ENCODE measurements at regions not wholly inside any gene's neighbourhood (a gene's known extent, or its start where the extent isn't known, plus 50 kb on each side); places are given as distances from the start of the nearest gene placed in this dataset.

DNA sequence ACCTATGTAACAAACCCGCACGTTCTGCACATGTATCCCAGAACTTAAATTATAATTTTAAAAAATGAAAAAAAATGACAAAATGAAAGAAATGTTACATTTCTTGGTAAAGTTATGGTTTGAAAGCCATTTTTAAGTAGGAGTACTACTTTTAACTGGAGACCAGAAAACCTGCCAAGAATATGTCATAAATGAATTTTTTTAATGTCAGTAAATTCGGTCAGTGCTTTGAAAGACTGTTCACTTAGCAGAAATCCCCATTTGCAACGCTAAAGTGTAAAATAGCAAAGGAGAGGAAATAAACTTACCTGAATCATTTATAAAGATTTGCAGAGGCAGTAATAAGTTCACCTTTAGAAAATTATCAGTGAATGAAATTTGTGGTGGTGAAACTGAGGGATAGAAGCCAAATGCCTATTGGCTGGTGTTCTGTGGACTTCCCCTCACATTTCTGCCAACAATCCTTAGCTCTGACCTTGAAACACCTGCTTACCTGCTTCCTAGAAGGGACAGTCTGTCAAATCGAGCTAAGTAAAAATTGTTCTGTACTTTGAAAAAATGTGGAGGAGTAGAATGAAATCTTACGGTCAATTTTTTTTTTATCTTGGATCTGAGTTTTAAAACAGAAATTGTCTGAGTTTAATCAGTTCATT is 714.2 kb downstream of the SLC6A15 start:
- POLR2A ChIA-PET, result no interaction called here
- H3K27me3 ChIP-seq (ENCODE audit: control insufficient read depth, insufficient read depth, low read length), result no peaks in the 10 kb centered on the region
- no peak for DNase-seq (ENCODE audit: low read depth, low spot score)
- CTCF ChIA-PET, result no interaction called here
- no peaks in the 10 kb centered on the region for H3K9me3 ChIP-seq (ENCODE audit: control insufficient read depth, insufficient read depth, low read length)
- TF ChIP-seq, protein P1, sequence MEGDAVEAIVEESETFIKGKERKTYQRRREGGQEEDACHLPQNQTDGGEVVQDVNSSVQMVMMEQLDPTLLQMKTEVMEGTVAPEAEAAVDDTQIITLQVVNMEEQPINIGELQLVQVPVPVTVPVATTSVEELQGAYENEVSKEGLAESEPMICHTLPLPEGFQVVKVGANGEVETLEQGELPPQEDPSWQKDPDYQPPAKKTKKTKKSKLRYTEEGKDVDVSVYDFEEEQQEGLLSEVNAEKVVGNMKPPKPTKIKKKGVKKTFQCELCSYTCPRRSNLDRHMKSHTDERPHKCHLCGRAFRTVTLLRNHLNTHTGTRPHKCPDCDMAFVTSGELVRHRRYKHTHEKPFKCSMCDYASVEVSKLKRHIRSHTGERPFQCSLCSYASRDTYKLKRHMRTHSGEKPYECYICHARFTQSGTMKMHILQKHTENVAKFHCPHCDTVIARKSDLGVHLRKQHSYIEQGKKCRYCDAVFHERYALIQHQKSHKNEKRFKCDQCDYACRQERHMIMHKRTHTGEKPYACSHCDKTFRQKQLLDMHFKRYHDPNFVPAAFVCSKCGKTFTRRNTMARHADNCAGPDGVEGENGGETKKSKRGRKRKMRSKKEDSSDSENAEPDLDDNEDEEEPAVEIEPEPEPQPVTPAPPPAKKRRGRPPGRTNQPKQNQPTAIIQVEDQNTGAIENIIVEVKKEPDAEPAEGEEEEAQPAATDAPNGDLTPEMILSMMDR (IDR thresholded peaks at IDR 0.05; ENCODE audit: low read depth, low read length), result no peak
- no peak overlapping the region for H3K4me3 ChIP-seq (ENCODE audit: low read depth, low read length)
- no peak overlapping the region for H3K27ac ChIP-seq (ENCODE audit: low read depth, low read length)

DNA sequence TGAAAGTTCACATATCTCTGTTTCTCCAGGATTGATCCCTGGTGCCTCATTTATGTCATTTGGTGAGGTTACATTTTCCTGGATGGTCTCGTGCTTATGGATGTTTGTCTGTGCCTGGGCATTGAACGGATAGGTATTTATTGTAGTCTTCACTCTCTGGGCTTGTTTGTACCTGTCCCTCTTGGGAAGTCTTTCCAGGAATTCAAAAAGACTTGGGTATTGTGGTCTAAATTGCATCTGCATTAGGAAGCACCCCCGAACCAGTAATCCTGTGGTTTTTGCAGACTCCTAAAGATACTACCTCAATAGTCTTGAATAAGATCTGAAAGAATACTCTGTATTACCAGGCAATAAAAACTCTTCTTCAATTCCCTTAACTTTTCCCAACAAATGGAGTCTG is 720.8 kb downstream of the SLC6A15 start:
- H3K9me3 ChIP-seq (ENCODE audit: control insufficient read depth, insufficient read depth, low read length), result no peaks in the 10 kb centered on the region
- no peak for DNase-seq (ENCODE audit: low read depth, low spot score)
- no peak overlapping the region for H3K27ac ChIP-seq (ENCODE audit: low read depth, low read length)
- ChIA-PET POLR2A (no interaction called here), CTCF (no interaction called here)
- no peaks in the 10 kb centered on the region for H3K27me3 ChIP-seq (ENCODE audit: control insufficient read depth, insufficient read depth, low read length)
- TF ChIP-seq, protein P1 (IDR thresholded peaks at IDR 0.05; ENCODE audit: low read depth, low read length), result no peak
- no peak overlapping the region for H3K4me3 ChIP-seq (ENCODE audit: low read depth, low read length)

DNA sequence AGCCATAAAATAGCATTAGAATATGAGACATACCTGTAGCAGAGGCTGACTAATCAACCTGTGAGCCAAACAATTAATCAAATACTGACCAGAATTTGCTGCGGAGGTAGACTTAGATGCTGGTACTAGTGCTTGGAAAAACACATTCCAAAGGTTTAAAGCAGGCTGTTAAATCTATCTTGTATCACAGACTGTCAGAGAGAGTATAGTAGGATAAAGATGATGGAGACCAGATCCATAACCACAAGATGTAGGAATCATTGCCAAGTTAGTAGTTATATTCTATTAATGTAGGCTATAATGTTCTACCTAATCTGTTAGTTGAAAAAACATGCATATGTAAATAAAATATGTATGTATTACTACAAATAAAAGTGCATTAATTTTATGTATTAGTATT is 726.2 kb downstream of the SLC6A15 start:
- Histone ChIP-seq H3K27ac (ENCODE audit: low read depth, low read length) (no peak overlapping the region), H3K27me3 (ENCODE audit: control insufficient read depth, insufficient read depth, low read length) (no peaks in the 10 kb centered on the region), H3K9me3 (ENCODE audit: control insufficient read depth, insufficient read depth, low read length) (no peaks in the 10 kb centered on the region), H3K4me3 (ENCODE audit: low read depth, low read length) (no peak overlapping the region)
- TF ChIP-seq, protein P1 (IDR thresholded peaks at IDR 0.05; ENCODE audit: low read depth, low read length), result no peak
- CTCF ChIA-PET, result no interaction called here
- DNase-seq (ENCODE audit: low read depth, low spot score), result no peak
- POLR2A ChIA-PET, result no interaction called here

DNA sequence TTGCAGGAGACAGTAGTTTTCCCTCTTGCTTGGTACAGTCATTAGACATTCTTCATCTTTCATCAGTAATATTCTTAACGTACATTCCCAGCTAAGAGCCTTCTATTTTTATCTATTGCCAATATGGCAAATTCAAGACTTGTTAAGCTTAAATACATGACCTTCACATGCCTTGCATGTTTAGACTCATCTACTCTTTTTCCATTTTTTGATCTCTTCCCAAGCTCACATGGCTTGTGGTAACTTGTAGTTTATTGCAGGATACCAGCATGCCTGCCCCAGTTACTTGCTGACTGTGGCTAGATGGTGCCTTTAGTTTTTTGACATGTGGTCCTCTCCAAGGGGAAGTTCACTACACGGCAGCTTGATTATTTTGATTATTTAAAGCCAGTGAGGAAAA is 729.0 kb downstream of the SLC6A15 start:
- Histone ChIP-seq H3K27ac (ENCODE audit: low read depth, low read length) (no peak overlapping the region), H3K4me3 (ENCODE audit: low read depth, low read length) (no peak overlapping the region), H3K9me3 (ENCODE audit: control insufficient read depth, insufficient read depth, low read length) (no peaks in the 10 kb centered on the region), H3K27me3 (ENCODE audit: control insufficient read depth, insufficient read depth, low read length) (no peaks in the 10 kb centered on the region)
- ChIA-PET CTCF (interaction anchor here (0.8 kb wide), 1 partner anchor 358 kb away, joined by 3 read pairs; no protein-coding TSS in a partner anchor), POLR2A (interaction anchor here (0.6 kb wide), 1 partner anchor 1312 kb away, joined by 3 read pairs; no protein-coding TSS in a partner anchor)
- TF ChIP-seq, protein P1 (IDR thresholded peaks at IDR 0.05; ENCODE audit: low read depth, low read length), result no peak
- no peak for DNase-seq (ENCODE audit: low read depth, low spot score)

DNA sequence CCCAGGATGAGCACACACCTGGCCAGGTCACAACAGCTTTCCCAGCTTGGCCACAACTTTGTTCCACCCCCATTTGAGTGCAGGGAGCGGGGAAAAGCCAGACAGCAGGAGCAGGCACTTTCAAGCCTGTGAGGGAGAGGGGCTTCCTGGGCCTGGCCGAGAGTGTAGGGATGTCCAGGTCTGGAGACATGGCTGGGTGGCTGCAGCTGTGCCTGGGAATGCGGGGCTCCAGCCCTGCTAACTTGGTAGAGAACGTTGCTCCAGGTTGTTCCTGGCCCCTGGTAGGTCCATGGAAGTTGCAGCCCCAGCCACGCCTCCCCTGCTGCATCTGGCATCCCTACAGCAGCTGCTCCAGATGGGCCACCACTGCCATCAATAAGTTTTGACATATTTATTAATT is 738.5 kb downstream of the SLC6A15 start:
- TF ChIP-seq, protein P1 (IDR thresholded peaks at IDR 0.05; ENCODE audit: low read depth, low read length), result no peak
- CTCF ChIA-PET, result no interaction called here

More for the DNA sequence above, 738.5 kb downstream of the SLC6A15 start:
- no peak overlapping the region for H3K27ac ChIP-seq (ENCODE audit: low read depth, low read length)
- no peaks in the 10 kb centered on the region for H3K27me3 ChIP-seq (ENCODE audit: control insufficient read depth, insufficient read depth, low read length)
- H3K9me3 ChIP-seq (ENCODE audit: control insufficient read depth, insufficient read depth, low read length), result peaks cover 13% of the 10 kb centered on the region
- no peak overlapping the region for H3K4me3 ChIP-seq (ENCODE audit: low read depth, low read length)
- POLR2A ChIA-PET, result no interaction called here
- DNase-seq (ENCODE audit: low read depth, low spot score), result no peak

Measured in AG04450 (cell line).